ENCODE measurements at regions not wholly inside any gene's neighbourhood (a gene's known extent, or its start where the extent isn't known, plus 50 kb on each side); places are given as distances from the start of the nearest gene placed in this dataset.
"Not testable (repeated sequence)": the region's sequence is repeated elsewhere in the genome, so short reads cannot be mapped to it uniquely, and the experiment has no call there.

DNA sequence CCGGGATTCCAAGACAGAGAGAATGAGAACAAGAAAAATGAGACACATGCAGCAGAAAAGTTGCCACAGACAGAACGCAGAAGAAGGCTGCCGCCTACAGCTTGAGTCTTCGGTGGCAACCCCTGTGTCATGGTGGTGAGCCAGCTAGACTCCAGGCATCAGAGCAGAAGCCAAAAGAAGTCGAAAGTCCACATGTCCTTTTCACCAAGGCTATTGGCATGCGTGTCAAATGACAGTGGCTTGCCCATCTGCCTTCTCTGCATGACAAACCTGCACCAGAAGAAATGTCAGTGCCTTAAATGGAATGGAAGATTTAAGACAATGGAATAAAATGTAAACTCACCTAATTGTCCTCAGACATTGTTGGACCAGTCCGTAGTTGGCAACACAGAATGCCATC lies 93.9 kb upstream of the NPSR1 start:
- DNase-seq (ENCODE audit: low spot score in 2 of 2) = no peak
- H3K4me1 ChIP-seq = no peaks in the 10 kb centered on the region
- H3K36me3 ChIP-seq = no peaks in the 10 kb centered on the region
- no peak overlapping the region for H3K4me3 ChIP-seq
- H3K9me3 ChIP-seq = no peaks in the 10 kb centered on the region
- intact Hi-C loops (cut with DNase I; ENCODE audit: low total_unique reads) = no loop called here
- no peaks in the 10 kb centered on the region for H3K27me3 ChIP-seq
- H3K27ac ChIP-seq = no peak overlapping the region
- TF ChIP-seq POLR2A (IDR thresholded peaks at IDR 0.05) (no peak), POLR2AphosphoS5 (IDR thresholded peaks at IDR 0.05) (no peak)
- TF ChIP-seq, protein P1, sequence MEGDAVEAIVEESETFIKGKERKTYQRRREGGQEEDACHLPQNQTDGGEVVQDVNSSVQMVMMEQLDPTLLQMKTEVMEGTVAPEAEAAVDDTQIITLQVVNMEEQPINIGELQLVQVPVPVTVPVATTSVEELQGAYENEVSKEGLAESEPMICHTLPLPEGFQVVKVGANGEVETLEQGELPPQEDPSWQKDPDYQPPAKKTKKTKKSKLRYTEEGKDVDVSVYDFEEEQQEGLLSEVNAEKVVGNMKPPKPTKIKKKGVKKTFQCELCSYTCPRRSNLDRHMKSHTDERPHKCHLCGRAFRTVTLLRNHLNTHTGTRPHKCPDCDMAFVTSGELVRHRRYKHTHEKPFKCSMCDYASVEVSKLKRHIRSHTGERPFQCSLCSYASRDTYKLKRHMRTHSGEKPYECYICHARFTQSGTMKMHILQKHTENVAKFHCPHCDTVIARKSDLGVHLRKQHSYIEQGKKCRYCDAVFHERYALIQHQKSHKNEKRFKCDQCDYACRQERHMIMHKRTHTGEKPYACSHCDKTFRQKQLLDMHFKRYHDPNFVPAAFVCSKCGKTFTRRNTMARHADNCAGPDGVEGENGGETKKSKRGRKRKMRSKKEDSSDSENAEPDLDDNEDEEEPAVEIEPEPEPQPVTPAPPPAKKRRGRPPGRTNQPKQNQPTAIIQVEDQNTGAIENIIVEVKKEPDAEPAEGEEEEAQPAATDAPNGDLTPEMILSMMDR (IDR thresholded peaks at IDR 0.05) = no peak

DNA sequence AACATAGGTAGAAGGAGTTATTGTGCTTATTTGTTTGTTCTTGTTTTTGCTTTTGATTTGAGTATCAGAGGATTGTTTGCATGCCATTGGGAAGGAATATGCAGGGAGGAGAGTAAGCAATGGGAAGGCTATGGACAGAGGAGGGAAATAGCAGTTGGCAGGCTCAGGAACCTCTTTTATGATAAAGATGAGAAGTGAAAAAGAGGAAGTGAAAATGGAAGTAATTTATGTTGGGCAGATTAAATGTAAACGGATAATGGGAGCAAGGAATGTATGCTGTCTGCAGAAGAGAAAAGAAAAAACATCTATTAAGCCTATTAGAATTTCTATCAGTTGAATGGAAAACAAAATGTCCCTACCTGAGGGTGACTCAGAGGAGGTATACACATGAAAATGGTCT lies 90.1 kb upstream of the NPSR1 start:
- TF ChIP-seq, protein P1 (IDR thresholded peaks at IDR 0.05) = no peak
- TF ChIP-seq POLR2A (IDR thresholded peaks at IDR 0.05) (no peak), POLR2AphosphoS5 (IDR thresholded peaks at IDR 0.05) (no peak)
- H3K4me1 ChIP-seq = no peaks in the 10 kb centered on the region
- H3K27me3 ChIP-seq = no peaks in the 10 kb centered on the region
- no peak for DNase-seq (ENCODE audit: low spot score in 2 of 2)
- H3K9me3 ChIP-seq = no peaks in the 10 kb centered on the region
- intact Hi-C loops (cut with DNase I; ENCODE audit: low total_unique reads) = no loop called here
- no peak overlapping the region for H3K27ac ChIP-seq
- no peaks in the 10 kb centered on the region for H3K36me3 ChIP-seq
- no peak overlapping the region for H3K4me3 ChIP-seq

DNA sequence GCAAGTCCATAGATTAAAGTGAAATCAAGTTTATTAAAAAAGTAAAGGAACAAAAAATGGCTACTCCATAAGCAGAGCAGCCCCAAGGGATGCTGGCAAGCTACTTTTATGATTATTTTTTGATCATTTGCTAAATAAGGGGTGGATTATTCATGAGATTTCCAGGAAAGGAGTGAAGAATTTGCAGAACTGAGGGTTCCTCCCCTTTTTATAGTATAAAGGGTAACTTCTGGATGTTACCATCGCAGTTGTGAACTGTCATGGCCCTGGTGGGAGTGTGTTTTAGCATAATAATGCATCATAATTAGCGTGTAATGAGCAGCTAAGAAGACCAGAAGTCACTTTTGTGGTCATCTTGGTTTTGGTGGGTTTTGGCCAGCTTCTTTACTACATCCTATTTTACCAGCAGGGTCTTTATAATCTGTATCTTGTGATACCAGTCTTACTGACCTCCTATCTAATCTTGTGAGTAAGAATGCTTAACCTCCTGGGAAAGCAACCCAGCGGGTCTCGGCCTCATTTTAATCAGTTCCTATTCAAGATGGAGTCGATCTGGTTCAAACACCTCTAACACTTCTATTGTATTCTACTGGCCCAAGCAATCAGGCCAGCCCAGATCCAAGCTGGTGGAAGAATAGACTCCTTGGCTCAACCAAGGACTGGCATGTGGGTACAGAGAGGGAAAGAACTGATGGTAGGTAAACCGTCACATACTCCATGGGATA lies 87.9 kb upstream of the NPSR1 start:
- no peaks in the 10 kb centered on the region for H3K27me3 ChIP-seq
- no peak overlapping the region for H3K4me3 ChIP-seq
- DNase-seq (ENCODE audit: low spot score in 2 of 2) = no peak
- no peaks in the 10 kb centered on the region for H3K36me3 ChIP-seq
- intact Hi-C loops (cut with DNase I; ENCODE audit: low total_unique reads) = no loop called here
- no peak overlapping the region for H3K27ac ChIP-seq
- no peaks in the 10 kb centered on the region for H3K4me1 ChIP-seq
- TF ChIP-seq POLR2AphosphoS5 (IDR thresholded peaks at IDR 0.05) (no peak), POLR2A (IDR thresholded peaks at IDR 0.05) (no peak)
- TF ChIP-seq, protein P1 (IDR thresholded peaks at IDR 0.05) = no peak
- H3K9me3 ChIP-seq = no peaks in the 10 kb centered on the region

DNA sequence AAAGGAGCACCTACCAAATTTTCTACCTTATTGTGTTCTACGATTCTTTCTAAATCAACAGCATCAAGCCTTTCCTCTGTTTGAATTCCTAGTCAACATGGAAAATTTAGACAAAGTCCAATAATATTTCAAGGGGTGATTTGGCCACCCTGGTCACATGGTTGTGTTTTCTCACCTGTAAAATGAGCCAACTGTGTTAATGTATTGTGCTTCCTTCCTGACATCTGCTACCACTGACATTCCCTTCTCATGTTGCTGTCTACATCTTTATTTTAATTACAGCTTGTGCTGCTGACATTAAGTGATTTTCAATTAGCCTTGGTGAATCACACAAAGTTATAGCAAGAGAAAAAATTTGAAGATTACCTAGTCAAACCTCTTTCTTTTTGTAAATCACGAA lies 83.0 kb upstream of the NPSR1 start:
- DNase-seq (ENCODE audit: low spot score in 2 of 2) = no peak
- TF ChIP-seq POLR2AphosphoS5 (IDR thresholded peaks at IDR 0.05) = no peak
- no peak for TF ChIP-seq POLR2A (IDR thresholded peaks at IDR 0.05)
- TF ChIP-seq, protein P1 (IDR thresholded peaks at IDR 0.05) = no peak
- H3K27ac ChIP-seq = no peak overlapping the region
- no peaks in the 10 kb centered on the region for H3K27me3 ChIP-seq
- no peaks in the 10 kb centered on the region for H3K36me3 ChIP-seq
- H3K4me1 ChIP-seq = no peaks in the 10 kb centered on the region
- H3K4me3 ChIP-seq = no peak overlapping the region
- no peaks in the 10 kb centered on the region for H3K9me3 ChIP-seq
- intact Hi-C loops (cut with DNase I; ENCODE audit: low total_unique reads) = no loop called here

DNA sequence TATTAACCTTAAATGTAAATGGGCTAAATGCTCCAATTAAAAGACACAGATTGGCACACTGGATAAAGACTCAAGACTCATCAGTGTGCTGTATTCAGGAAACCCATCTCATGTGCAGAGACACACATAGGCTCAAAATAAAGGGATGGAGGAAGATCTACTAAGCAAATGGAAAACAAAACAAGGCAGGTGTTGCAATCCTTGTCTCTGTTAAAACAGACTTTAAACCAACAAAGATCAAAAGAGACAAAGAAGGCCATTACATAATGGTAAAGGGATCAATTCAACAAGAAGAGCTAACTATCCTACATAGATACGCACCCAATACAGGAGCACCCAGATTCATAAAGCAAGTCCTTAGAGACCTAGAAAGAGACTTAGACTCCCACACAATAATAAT lies 80.1 kb upstream of the NPSR1 start:
- H3K27ac ChIP-seq; H3K4me3 ChIP-seq; H3K27me3 ChIP-seq; intact Hi-C loops (cut with DNase I; ENCODE audit: low total_unique reads); H3K36me3 ChIP-seq; H3K9me3 ChIP-seq; DNase-seq (ENCODE audit: low spot score in 2 of 2); H3K4me1 ChIP-seq: not testable (repeated sequence)

DNA sequence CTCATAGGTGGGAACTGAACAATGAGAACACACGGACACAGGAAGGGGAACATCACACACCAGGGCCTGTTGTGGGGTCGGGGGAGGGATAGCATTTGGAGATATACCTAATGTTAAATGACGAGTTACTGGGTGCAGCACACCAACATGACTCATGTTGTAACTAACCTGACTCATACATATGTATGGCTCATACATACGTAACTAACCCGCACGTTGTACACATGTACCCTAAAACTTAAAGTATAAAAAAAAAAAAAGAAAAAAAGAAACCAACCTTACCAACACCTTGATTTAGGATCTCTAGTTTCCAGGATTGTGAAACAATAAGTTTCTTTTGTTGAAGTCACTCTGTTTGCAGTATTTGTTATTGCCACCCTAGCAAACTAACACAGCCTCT lies 76.3 kb upstream of the NPSR1 start:
- DNase-seq (ENCODE audit: low spot score in 2 of 2) = not testable (repeated sequence)

More for the DNA sequence above, 76.3 kb upstream of the NPSR1 start:
- H3K4me1 ChIP-seq; H3K36me3 ChIP-seq; intact Hi-C loops (cut with DNase I; ENCODE audit: low total_unique reads); H3K27ac ChIP-seq; H3K4me3 ChIP-seq; H3K27me3 ChIP-seq; H3K9me3 ChIP-seq: not testable (repeated sequence)

All from breast epithelium (tissue), 4 donors.